ENCODE measurements at regions not wholly inside any gene's neighbourhood (a gene's known extent, or its start where the extent isn't known, plus 50 kb on each side); places are given as distances from the start of the nearest gene placed in this dataset.
A peak's percentile ranks its signal among the peaks of the same experiment; 100 is the strongest.
"Not testable (repeated sequence)": the region's sequence is repeated elsewhere in the genome, so short reads cannot be mapped to it uniquely, and the experiment has no call there.

GRCh38 chrX:109782994-109783700, 50.1 kb upstream of the ACSL4 start:
- DNase-seq (ENCODE audit: low spot score): no peak

- no peak for DNase-seq (ENCODE audit: low spot score)
Measured at GRCh38 chrX:109783701-109784079, 50.6 kb upstream of the ACSL4 start.

- DNase-seq (ENCODE audit: low spot score): no peak
Measured at GRCh38 chrX:109785053-109785452, 52.0 kb upstream of the ACSL4 start.

- DNase-seq (ENCODE audit: low spot score): not testable (repeated sequence)
Measured at GRCh38 chrX:109790511-109790910, 57.5 kb upstream of the ACSL4 start.

- DNase-seq (ENCODE audit: low spot score): no peak
Measured at GRCh38 chrX:109793191-109793590, 60.1 kb upstream of the ACSL4 start.

GRCh38 chrX:109795682-109796081, 62.6 kb upstream of the ACSL4 start:
- no peak for DNase-seq (ENCODE audit: low spot score)

GRCh38 chrX:109797311-109797975, 64.4 kb upstream of the ACSL4 start:
- DNase-seq (ENCODE audit: low spot score): no peak

GRCh38 chrX:109812236-109812635, 79.2 kb upstream of the ACSL4 start:
- DNase-seq (ENCODE audit: low spot score): no peak

GRCh38 chrX:109813236-109813635, 80.2 kb upstream of the ACSL4 start:
- DNase-seq (ENCODE audit: low spot score): no peak

- no peak for DNase-seq (ENCODE audit: low spot score)
Measured at GRCh38 chrX:109818976-109819375, 85.9 kb upstream of the ACSL4 start.

- no peak for DNase-seq (ENCODE audit: low spot score)
Measured at GRCh38 chrX:109822861-109823260, 89.8 kb upstream of the ACSL4 start.

- DNase-seq (ENCODE audit: low spot score): no peak
Measured at GRCh38 chrX:109826954-109827708, 94.1 kb upstream of the ACSL4 start.

- no peak for DNase-seq (ENCODE audit: low spot score)
Measured at GRCh38 chrX:109827772-109828171, 94.7 kb upstream of the ACSL4 start.

GRCh38 chrX:109830157-109830703, 97.2 kb upstream of the ACSL4 start:
- no peak for DNase-seq (ENCODE audit: low spot score)

GRCh38 chrX:109830704-109831206, 97.7 kb upstream of the ACSL4 start:
- DNase-seq (ENCODE audit: low spot score): no peak

- DNase-seq (ENCODE audit: low spot score): no peak
Measured at GRCh38 chrX:109831326-109831985, 98.4 kb upstream of the ACSL4 start.

GRCh38 chrX:109839694-109840567, 106.9 kb upstream of the ACSL4 start:
- DNase-seq (ENCODE audit: low spot score): peak; percentile 3

- DNase-seq (ENCODE audit: low spot score): peak; percentile 66
Measured at GRCh38 chrX:109840585-109840984, 107.5 kb upstream of the ACSL4 start.

GRCh38 chrX:109841257-109841656, 108.2 kb upstream of the ACSL4 start:
- DNase-seq (ENCODE audit: low spot score): no peak

GRCh38 chrX:109841869-109842579, 109.0 kb upstream of the ACSL4 start:
- no peak for DNase-seq (ENCODE audit: low spot score)
